ENCODE measurements at regions not wholly inside any gene's neighbourhood (a gene's known extent, or its start where the extent isn't known, plus 50 kb on each side); places are given as distances from the start of the nearest gene placed in this dataset.

DNA sequence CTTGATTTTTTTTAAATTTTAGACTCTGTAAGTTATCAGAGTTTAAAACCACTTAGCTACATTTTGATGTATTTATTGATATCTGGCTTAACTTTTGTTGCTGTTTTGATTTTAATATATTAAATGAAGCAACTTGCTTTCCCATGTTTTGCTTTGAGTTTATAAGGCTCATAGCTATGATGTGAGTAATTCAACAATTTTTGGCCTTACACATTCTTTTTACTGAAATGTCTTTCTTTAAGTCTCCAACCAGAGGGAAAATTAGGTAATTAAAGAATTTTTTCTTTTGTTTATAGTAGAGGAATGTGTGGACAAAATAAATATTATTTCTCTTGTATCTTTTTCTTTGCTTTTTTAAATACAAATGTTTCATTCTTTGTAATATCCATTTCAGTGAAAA is 258.3 kb upstream of the ADAMTS5 start:
- TF ChIP-seq POLR2A (IDR thresholded peaks at IDR 0.05; ENCODE audit: low read length) (no peak), GATA1 (IDR thresholded peaks at IDR 0.05; ENCODE audit: low read depth, low read length) (no peak)
